IPS-11a (cell line): ENCODE measurements at regions not wholly inside any gene's neighbourhood (a gene's known extent, or its start where the extent isn't known, plus 50 kb on each side); places are given as distances from the start of the nearest gene placed in this dataset.

Experiments
- H3K4me3 ChIP-seq: one replicate; pipeline ENCODE4 v1.5.1; 2013; ENCODE audit warnings: low read depth, low read length, control low read depth

DNA sequence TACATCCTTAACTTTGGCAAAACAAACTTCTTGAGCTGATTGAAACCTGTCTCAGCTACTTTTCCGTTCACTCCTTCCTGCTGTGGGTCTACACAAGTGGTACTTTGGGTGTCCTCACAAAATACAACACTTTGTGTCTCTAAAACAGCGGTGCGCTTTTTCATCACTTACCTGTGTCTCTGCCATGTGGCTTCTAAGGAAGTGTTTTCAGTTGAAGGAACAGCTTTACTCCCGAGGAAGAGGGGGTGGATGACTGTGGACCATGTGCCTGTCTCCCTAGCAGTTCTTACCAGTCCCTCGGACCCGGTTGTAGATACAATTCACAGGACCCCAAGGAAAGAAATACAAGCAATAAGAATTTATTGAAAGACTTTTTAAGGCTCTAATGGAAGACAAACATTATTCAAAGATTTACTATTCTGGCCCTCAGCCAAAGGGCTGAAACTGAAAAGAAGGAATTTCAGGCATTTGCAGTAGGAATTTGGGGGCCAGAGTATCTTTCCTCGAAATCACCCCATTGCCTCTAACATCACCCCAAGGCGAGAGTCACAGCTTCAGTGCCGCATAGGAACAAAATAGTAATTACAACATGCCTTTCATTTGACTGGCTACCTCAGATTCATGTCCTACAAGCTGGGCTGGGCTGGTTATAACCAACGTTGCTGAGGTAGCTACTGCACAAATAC is 246.3 kb downstream of the ACTR3B start:
- no peak overlapping the region for H3K4me3 ChIP-seq

GRCh38 chr7:153006452-153006851 is 246.9 kb downstream of the ACTR3B start:
- no peak overlapping the region for H3K4me3 ChIP-seq

GRCh38 chr7:153006911-153007310 is 247.4 kb downstream of the ACTR3B start:
- no peak overlapping the region for H3K4me3 ChIP-seq

DNA sequence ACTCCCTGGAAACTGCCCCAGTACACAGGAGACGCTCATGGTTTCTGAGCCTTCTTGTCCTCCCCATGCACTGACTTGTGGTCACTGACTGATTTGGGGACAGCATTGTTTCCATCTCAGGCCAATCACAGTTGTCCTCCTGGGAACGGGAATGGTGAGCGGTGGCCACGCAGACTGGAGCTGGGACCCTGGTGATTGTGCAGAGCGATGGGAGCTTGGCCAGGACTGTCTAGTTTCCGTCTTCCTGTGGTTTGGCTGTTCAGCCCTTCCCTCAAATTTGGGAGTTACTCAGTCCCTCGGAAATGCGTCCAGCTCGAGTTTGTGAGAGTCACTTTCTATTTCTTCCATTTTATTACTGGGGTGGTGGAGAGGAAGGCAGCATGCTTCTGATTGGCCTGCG is 250.9 kb downstream of the ACTR3B start:
- no peak overlapping the region for H3K4me3 ChIP-seq

DNA sequence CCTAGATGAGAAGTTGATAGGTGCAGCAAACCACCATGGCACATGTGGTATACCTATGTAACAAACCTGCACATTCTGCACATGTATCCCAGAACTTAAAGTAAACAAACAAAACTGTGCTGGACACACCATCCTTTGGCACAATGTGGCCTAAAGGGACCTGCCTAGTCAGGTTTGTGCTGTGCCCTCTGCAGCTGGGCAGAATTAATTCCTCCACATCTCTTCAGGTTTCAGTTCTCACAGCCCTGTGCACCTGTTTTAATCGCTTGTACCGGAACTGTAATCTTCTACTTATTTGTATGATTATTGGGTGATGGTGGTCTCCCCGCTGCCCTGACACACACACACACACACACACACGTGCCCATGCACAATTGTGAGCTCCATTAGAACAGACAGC is 252.7 kb downstream of the ACTR3B start:
- no peak overlapping the region for H3K4me3 ChIP-seq

DNA sequence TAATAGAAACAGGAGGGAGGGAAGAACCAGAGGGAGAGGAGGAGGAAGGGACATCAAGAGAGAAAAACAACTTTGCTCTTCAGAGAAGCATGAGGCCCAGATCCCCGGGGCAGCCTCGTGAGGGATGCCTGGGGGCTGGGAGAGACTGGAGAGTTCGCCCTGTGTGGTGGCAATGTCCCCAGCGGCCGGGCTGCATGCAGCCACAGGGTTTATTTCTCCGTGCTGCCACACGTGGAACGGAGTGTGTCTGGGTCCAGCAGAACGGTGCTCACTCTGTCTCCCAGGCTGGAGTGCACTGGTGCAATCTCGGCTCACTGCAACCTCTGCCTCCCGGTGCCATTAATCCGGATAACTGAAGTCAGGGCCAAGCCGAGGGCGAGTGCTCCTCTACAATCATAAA is 257.7 kb downstream of the ACTR3B start:
- H3K4me3 ChIP-seq, result no peak overlapping the region

- no peak overlapping the region for H3K4me3 ChIP-seq
These were observed 262.0 kb downstream of the ACTR3B start for GRCh38 chr7:153021542-153021941.

DNA sequence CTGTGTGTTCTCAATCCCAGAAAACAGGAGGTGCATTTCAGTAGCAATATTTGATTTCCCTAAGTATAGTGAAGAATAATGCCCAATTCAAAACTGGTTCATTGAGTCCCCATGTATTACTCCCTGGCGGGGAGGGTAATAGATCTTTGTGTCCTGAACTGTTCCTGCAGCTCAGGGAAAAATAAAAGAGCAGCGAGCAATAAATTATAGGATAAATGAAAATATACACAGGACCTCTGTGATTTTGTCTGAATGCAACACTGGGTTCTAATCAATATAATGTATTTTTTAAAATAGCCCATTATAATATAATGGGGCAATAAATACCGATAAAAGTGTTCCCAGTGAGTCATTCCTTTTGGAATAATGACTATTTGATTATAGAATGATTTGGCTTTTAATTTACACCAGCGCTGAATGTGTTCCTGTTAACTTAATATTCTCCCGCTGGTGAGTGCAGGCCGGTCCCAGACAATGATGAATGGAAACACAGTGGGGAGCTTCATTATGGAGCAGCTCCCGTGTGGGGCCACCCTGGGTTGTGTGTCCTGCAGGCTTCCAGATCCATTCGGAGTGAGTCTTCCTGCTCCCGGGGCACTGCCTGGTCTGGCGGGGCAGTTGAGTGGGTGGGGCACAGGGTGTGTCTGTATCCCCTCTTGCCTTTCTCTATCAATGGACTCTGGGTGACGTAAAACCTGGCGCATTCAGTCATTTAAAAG is 263.1 kb downstream of the ACTR3B start:
- H3K4me3 ChIP-seq, result no peak overlapping the region

DNA sequence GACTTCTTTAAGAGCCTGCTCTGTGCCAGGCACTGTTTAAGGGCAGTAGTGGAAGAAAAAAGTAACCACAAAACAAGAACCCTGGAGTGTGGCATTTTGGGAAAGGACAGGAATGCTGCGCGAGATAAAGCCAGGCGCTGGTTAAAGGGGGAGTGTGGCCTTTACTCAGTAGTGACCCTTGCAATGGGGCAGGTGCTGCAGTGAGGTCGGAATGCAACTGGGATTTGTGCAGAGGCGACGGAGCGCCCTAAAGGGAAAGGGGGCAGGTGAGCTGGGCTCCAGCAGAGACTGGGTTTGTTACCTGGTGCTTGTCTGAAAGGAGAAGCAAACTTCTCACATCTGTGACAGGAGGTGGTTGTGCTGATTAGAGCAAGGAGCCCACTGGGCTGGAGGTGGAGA is 263.6 kb downstream of the ACTR3B start:
- H3K4me3 ChIP-seq, result no peak overlapping the region

GRCh38 chr7:153027210-153027609 is 267.7 kb downstream of the ACTR3B start:
- no peak overlapping the region for H3K4me3 ChIP-seq

DNA sequence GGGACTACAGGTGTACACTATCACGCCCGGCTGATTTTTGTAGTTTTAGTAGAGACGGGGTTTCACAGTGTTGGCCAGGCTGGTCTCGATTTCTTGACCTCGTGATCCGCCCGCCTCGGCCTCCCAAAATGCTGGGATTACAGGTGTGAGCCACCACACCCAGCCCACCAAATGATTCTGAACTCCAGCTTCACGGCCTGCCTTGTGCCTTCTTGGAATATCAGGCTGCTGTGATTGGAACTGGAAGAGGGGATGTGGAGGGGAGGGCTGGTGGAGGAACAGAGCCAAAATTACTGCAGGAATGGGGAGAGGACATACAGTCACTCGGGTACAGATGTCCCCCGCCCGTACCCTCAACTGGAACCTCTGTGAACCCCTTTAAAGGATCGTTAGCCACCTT is 268.4 kb downstream of the ACTR3B start:
- H3K4me3 ChIP-seq, result no peak overlapping the region

GRCh38 chr7:153030976-153031375 is 271.4 kb downstream of the ACTR3B start:
- H3K4me3 ChIP-seq, result no peak overlapping the region

DNA sequence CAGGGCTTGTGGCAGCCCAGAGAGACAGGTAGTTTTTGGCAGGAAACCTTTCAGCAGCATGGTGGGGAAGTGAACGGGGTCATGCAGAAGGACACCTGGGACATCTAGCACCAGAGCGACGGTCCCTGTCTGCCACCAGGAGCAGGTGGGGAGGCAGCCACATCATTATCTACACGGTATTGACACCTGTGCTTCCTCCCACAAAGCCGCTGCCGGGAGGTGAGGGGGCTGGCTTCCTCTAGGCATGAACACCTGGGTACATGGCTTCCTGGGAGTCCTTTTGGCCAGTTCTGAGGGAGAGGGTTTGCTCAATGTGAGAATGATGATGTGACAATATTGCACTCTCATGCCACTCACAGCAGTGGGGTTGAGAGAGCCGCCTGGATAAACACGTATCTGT is 275.2 kb downstream of the ACTR3B start:
- no peak overlapping the region for H3K4me3 ChIP-seq

DNA sequence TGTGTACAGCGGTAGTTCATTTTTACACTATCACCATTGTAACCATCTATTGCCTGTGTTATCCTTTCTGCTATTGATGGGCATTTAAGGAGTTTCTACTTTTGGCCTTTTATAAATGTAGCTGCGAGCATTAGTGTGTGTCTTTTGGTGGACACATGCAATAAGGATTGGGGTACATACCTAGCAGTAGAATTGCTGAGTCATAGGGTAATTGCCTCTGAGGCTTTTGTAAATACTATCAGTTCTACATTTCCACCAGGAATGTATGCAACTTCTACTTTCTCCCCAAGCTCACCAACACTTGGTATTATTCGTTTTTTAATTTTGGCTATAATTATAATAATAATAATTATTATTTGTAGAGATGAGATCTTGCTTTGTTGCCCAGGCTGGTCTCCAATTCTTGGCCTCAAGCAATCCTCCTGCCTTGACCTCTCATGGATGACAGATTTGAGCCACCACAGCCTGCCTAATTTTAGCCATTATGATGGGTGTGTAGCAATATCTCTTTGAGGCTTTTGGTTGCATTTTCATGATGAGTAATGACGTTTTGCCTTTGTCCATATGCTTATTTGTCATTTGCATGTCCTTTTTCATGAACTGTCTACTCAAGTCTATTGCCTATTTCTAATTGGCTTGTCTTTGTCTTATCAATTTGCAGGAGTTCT is 277.0 kb downstream of the ACTR3B start:
- no peak overlapping the region for H3K4me3 ChIP-seq

- H3K4me3 ChIP-seq, result no peak overlapping the region
These were observed 283.9 kb downstream of the ACTR3B start for GRCh38 chr7:153043440-153043839.

DNA sequence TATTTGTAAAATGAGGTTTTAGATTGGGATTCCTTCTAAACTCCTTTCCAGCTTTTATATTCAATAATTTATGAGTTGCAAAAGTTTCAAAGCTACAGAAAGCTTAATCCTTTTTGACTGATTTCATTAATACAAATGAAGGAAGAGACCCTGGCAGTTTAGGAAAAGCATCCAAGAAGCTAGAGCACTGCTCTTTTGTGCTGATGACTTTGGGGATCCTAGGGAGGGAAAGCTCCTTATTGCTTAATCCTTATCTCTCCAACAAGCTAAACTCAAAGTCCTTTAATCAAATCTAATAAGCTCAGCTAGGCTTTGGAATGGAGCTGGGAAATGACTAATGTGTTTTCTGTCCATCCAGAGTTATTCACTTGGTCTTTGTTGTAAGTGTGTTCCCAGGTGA is 285.4 kb downstream of the ACTR3B start:
- no peak overlapping the region for H3K4me3 ChIP-seq

- H3K4me3 ChIP-seq, result no peak overlapping the region
These were observed 287.8 kb downstream of the ACTR3B start for GRCh38 chr7:153047079-153047959.

DNA sequence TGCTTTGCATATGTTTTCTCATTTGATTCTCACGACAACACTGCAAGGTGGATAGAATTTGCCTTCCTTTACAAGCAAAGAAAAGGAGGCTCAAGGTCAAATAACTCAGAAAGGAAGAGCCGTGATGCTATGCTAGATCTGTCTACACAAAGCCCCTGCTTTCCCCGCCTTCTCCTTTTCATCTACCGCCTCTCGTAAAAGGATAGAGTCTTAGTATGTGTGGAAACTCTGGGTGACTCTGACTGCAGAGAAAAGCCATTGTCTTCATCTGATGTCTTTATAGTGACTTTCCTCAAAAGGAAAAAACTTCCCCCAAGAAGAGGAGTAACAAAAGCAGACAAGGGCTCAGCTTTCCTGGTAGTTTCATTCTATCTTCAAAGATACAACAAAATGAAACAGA is 292.7 kb downstream of the ACTR3B start:
- H3K4me3 ChIP-seq, result no peak overlapping the region

DNA sequence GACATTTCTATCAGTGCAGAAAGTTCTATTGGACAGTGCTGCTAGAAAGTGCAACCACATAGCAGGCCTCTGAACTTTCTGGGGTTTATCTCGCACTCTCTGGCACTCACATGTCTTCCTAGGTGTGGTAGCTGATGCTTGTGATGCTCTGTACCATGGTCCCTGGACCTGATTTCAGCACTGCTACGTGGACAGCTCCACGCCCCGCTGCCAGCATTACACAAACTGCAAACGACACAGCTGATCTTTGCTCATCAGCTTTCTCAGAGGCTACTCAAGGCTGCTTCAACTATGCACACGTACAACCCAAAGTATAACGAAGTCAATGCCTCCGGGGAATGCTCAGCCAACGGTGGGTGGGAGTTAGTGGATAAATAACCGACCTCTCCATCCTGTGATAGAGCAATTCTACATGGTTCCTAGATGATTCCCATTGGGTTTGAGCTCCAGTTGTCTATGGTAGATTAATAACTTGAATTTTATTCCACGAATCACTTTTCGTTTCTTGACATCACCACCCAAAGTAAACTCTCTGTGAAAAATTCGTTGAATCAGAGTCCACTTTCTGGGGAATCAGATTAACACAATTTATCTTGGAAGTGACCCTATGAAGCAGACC is 302.5 kb downstream of the ACTR3B start:
- no peak overlapping the region for H3K4me3 ChIP-seq

DNA sequence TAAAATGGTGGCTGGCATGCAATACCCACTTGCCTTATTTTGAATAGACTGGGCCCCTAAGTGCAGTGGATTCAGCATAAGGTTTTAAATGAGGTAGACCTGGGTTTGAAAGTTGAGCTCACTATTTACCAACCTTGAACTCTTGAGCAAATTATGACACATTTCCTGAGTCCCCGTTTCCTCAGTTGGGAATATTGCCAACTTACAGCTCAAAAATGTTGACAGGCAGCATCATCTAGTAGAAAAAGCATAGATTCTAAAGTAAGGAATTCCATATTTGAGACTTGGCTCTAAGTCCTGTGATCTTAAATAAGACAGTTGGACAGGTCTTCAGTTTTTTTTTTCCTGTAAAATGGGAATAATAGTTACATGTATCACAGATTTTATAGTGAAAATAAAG is 305.5 kb downstream of the ACTR3B start:
- H3K4me3 ChIP-seq, result no peak overlapping the region

DNA sequence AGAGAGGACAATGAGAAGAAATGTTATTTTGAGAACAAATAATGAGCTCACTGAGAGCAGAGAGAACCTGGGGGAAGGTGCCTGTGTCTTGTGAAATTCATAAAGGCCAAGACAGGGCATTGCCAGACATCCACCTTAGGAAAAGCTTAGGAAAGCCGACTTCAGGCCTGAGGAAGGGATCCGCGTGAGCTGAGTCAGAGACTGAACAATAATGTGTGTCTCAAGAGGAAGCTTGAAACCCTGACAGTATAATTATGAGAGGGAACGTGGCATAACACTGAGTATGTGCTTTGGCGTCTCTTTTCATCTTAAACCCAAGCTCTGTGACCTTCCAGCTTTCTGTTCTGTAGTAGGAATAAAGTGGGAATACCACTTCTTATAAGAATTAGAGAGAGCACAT is 307.2 kb downstream of the ACTR3B start:
- no peak overlapping the region for H3K4me3 ChIP-seq
